ENCODE measurements at regions not wholly inside any gene's neighbourhood (a gene's known extent, or its start where the extent isn't known, plus 50 kb on each side); places are given as distances from the start of the nearest gene placed in this dataset.

- H3K9me3 Mint-ChIP-seq (ENCODE audit: unreplicated experiment): no peaks in the 10 kb centered on the region
- ChIA-PET POLR2A (no interaction called here), CTCF (interaction anchor here (0.7 kb wide), 1 partner anchor 17 kb away, joined by 4 read pairs; no protein-coding TSS in a partner anchor)
- peaks cover 25% of the 10 kb centered on the region for H3K27me3 Mint-ChIP-seq (ENCODE audit: insufficient read depth, unreplicated experiment)
- no TSS peak for BruUV-seq (replicated peaks)
- H3K4me3 Mint-ChIP-seq (ENCODE audit: unreplicated experiment): no peak overlapping the region
- no peak for TF ChIP-seq CTCF (IDR thresholded peaks at IDR 0.05; ENCODE audit: unreplicated experiment)
- DNase-seq (ENCODE audit: unreplicated experiment): no peak
- H3K27ac Mint-ChIP-seq (ENCODE audit: low read depth, unreplicated experiment): no peak overlapping the region
- intact Hi-C loops (cut with micrococcal nuclease): no loop called here
- no peaks in the 10 kb centered on the region for H3K36me3 Mint-ChIP-seq (ENCODE audit: insufficient read depth, unreplicated experiment)
- no peaks in the 10 kb centered on the region for H3K4me1 Mint-ChIP-seq (ENCODE audit: insufficient read depth, unreplicated experiment)
Measured at GRCh38 chr5:2460098-2460497, 291.4 kb downstream of the IRX2 start.

- ChIA-PET CTCF (no interaction called here), POLR2A (no interaction called here)
- Mint-ChIP-seq H3K27ac (ENCODE audit: low read depth, unreplicated experiment) (no peak overlapping the region), H3K27me3 (ENCODE audit: insufficient read depth, unreplicated experiment) (peaks cover 25% of the 10 kb centered on the region), H3K4me3 (ENCODE audit: unreplicated experiment) (no peak overlapping the region), H3K9me3 (ENCODE audit: unreplicated experiment) (no peaks in the 10 kb centered on the region), H3K36me3 (ENCODE audit: insufficient read depth, unreplicated experiment) (no peaks in the 10 kb centered on the region), H3K4me1 (ENCODE audit: insufficient read depth, unreplicated experiment) (no peaks in the 10 kb centered on the region)
- BruUV-seq (replicated peaks): no TSS peak
- DNase-seq (ENCODE audit: unreplicated experiment): no peak
- intact Hi-C loops (cut with micrococcal nuclease): no loop called here
- TF ChIP-seq CTCF (IDR thresholded peaks at IDR 0.05; ENCODE audit: unreplicated experiment): no peak
Measured at GRCh38 chr5:2459251-2459650, 292.2 kb downstream of the IRX2 start.

- ChIA-PET POLR2A (no interaction called here), CTCF (no interaction called here)
- Mint-ChIP-seq H3K9me3 (ENCODE audit: unreplicated experiment) (no peaks in the 10 kb centered on the region), H3K4me1 (ENCODE audit: insufficient read depth, unreplicated experiment) (no peaks in the 10 kb centered on the region), H3K4me3 (ENCODE audit: unreplicated experiment) (no peak overlapping the region), H3K36me3 (ENCODE audit: insufficient read depth, unreplicated experiment) (no peaks in the 10 kb centered on the region), H3K27me3 (ENCODE audit: insufficient read depth, unreplicated experiment) (peaks cover 13% of the 10 kb centered on the region), H3K27ac (ENCODE audit: low read depth, unreplicated experiment) (no peak overlapping the region)
- intact Hi-C loops (cut with micrococcal nuclease): no loop called here
- no peak for TF ChIP-seq CTCF (IDR thresholded peaks at IDR 0.05; ENCODE audit: unreplicated experiment)
- BruUV-seq (replicated peaks): no TSS peak
- no peak for DNase-seq (ENCODE audit: unreplicated experiment)
Measured at GRCh38 chr5:2455878-2456277, 295.6 kb downstream of the IRX2 start.

GRCh38 chr5:2454876-2455275, 296.6 kb downstream of the IRX2 start:
- DNase-seq (ENCODE audit: unreplicated experiment): no peak
- Mint-ChIP-seq H3K36me3 (ENCODE audit: insufficient read depth, unreplicated experiment) (no peaks in the 10 kb centered on the region), H3K27ac (ENCODE audit: low read depth, unreplicated experiment) (no peak overlapping the region), H3K4me1 (ENCODE audit: insufficient read depth, unreplicated experiment) (no peaks in the 10 kb centered on the region), H3K4me3 (ENCODE audit: unreplicated experiment) (no peak overlapping the region), H3K27me3 (ENCODE audit: insufficient read depth, unreplicated experiment) (peaks cover 6% of the 10 kb centered on the region), H3K9me3 (ENCODE audit: unreplicated experiment) (no peaks in the 10 kb centered on the region)
- intact Hi-C loops (cut with micrococcal nuclease): no loop called here
- BruUV-seq (replicated peaks): no TSS peak
- ChIA-PET CTCF (no interaction called here), POLR2A (no interaction called here)
- TF ChIP-seq CTCF (IDR thresholded peaks at IDR 0.05; ENCODE audit: unreplicated experiment): no peak

Measured in MCF 10A (cell line).